ENCODE measurements at regions not wholly inside any gene's neighbourhood (a gene's known extent, or its start where the extent isn't known, plus 50 kb on each side); places are given as distances from the start of the nearest gene placed in this dataset.

DNA sequence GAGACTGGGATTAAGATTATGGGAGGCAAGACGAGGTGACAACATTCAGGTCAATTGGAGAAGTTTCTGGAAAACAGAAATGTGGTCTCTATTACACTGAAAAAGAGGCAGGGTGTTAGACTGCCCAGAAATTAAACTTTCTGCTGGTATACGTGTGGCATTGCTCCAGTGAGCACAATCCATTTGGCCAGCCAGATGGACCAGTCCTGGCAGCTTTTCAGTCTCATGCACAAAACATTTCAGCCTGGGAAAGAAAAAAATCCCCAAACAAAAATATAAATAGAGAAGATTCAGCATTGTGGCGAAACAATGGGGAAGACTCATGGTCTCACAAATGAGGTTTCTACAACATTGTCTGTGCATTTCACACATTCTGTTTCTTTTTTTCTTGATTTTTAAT is 113.9 kb downstream of the HNMT start:
- TF ChIP-seq, protein P1, sequence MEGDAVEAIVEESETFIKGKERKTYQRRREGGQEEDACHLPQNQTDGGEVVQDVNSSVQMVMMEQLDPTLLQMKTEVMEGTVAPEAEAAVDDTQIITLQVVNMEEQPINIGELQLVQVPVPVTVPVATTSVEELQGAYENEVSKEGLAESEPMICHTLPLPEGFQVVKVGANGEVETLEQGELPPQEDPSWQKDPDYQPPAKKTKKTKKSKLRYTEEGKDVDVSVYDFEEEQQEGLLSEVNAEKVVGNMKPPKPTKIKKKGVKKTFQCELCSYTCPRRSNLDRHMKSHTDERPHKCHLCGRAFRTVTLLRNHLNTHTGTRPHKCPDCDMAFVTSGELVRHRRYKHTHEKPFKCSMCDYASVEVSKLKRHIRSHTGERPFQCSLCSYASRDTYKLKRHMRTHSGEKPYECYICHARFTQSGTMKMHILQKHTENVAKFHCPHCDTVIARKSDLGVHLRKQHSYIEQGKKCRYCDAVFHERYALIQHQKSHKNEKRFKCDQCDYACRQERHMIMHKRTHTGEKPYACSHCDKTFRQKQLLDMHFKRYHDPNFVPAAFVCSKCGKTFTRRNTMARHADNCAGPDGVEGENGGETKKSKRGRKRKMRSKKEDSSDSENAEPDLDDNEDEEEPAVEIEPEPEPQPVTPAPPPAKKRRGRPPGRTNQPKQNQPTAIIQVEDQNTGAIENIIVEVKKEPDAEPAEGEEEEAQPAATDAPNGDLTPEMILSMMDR (IDR thresholded peaks at IDR 0.05; ENCODE audit: extremely low read depth in 1 of 2, insufficient read depth in 1 of 2, low read depth in 1 of 2, low read length in 2 of 2): no peak
- no peak for TF ChIP-seq MYC (IDR thresholded peaks at IDR 0.05; ENCODE audit: low read depth, low read length)

Measured in endothelial cell of umbilical vein (primary cell).